SK-N-SH (cell line): ENCODE measurements at regions not wholly inside any gene's neighbourhood (a gene's known extent, or its start where the extent isn't known, plus 50 kb on each side); places are given as distances from the start of the nearest gene placed in this dataset.

Source experiments
- CTCF ChIA-PET: fragments of 300-600, 350-600 bp; formaldehyde crosslinking; extraction: SDS; loops from one replicate; lab custom pipeline; 2021; lab: Yijun Ruan, JAX
- POLR2A ChIA-PET: fragments of 350-600 bp; sonication (Branson Sonifier 250); formaldehyde crosslinking; extraction: SDS; loops from one replicate; lab custom pipeline; 2020; ENCODE audit warnings: antibody characterized with exemption, inconsistent platforms; lab: Yijun Ruan, JAX
- DNase-seq: peaks from one replicate; pipeline ENCODE4 v3.0.0; 2012
- H2AFZ ChIP-seq: fragments of 200-600 bp; sonication (generic); 2 replicates; pipeline ENCODE4 v1.8.1; 2016; ENCODE audit warnings: antibody characterized with exemption, mild to moderate bottlenecking, low read depth
- H3F3A ChIP-seq: fragments of 200-600 bp; sonication (generic); replicated peaks from 2 replicates; pipeline ENCODE3; 2016; ENCODE audit warnings: antibody characterized with exemption, mild to moderate bottlenecking; ENCODE audit not compliant: insufficient read depth
- H3K27ac ChIP-seq, 2 experiments: fragments of 200-500 bp in 1 of 2; fragments of 200-600 bp in 1 of 2; sonication (Bioruptor generic) in 1 of 2; sonication (generic), shearing (Covaris generic) in 1 of 2; 2 replicates each; pipeline versions ENCODE4 v1.5.1 to v1.6.1; 2014 to 2016; ENCODE audit warnings: low read depth in 2 of 2, inconsistent platforms in 1 of 2, low read length in 1 of 2, mild to moderate bottlenecking in 1 of 2, mixed read lengths in 1 of 2
- H3K27me3 ChIP-seq: fragments of 200-600 bp; sonication (generic), shearing (Covaris generic); 2 replicates; pipeline ENCODE4 v1.6.1; 2016; ENCODE audit warnings: mixed run types; ENCODE audit not compliant: insufficient read depth
- H3K36me3 ChIP-seq, 2 experiments: fragments of 200-500 bp in 1 of 2; fragments of 200-600 bp in 1 of 2; sonication (Bioruptor generic) in 1 of 2; sonication (generic) in 1 of 2; replicated peaks in 1 of 2; 2 replicates each; pipeline versions ENCODE3 to v1.5.1; 2014 to 2016; ENCODE audit warnings: low read length in 1 of 2, mild to moderate bottlenecking in 1 of 2; ENCODE audit not compliant: insufficient read depth in 2 of 2, control insufficient read depth in 1 of 2
- H3K4me1 ChIP-seq, 2 experiments: fragments of 200-500 bp in 1 of 2; fragments of 200-600 bp in 1 of 2; sonication (Bioruptor generic) in 1 of 2; sonication (generic), shearing (Covaris generic) in 1 of 2; 2 replicates each; pipeline versions ENCODE4 v1.5.1 to v1.6.1; 2014 to 2016; ENCODE audit warnings: low read depth in 1 of 2, low read length in 1 of 2, mixed run types in 1 of 2; ENCODE audit not compliant: insufficient read depth in 2 of 2, control insufficient read depth in 1 of 2
- H3K4me2 ChIP-seq: fragments of 200-600 bp; sonication (generic), shearing (Covaris generic); 2 replicates; pipeline ENCODE4 v1.6.1; 2017; ENCODE audit warnings: mixed run types
- H3K4me3 ChIP-seq, 2 experiments: fragments of 200-500 bp in 1 of 2; fragments of 200-600 bp in 1 of 2; sonication (Bioruptor generic) in 1 of 2; sonication (generic), shearing (Covaris generic) in 1 of 2; 2 replicates each; pipeline versions ENCODE4 v1.5.1 to v1.8.1; 2014 to 2016; ENCODE audit warnings: low read depth in 2 of 2, inconsistent platforms in 1 of 2, low read length in 1 of 2, mild to moderate bottlenecking in 1 of 2, mixed read lengths in 1 of 2, moderate library complexity in 1 of 2
- H3K79me2 ChIP-seq: fragments of 200-600 bp; sonication (generic); 2 replicates; pipeline ENCODE4 v1.8.1; 2017; ENCODE audit warnings: mild to moderate bottlenecking; ENCODE audit not compliant: insufficient read depth
- H3K9ac ChIP-seq: fragments of 200-600 bp; sonication (generic); 2 replicates; pipeline ENCODE4 v1.6.1; 2017; ENCODE audit warnings: mixed run types
- H3K9me2 ChIP-seq: fragments of 200-600 bp; sonication (generic); 2 replicates; pipeline ENCODE4 v1.6.1; 2017; ENCODE audit warnings: mixed run types
- H3K9me3 ChIP-seq: fragments of 200-600 bp; sonication (generic); 2 replicates; pipeline ENCODE4 v1.6.1; 2017; ENCODE audit warnings: mixed run types, mild to moderate bottlenecking, moderate library complexity
- H4K20me1 ChIP-seq: fragments of 200-600 bp; sonication (generic); 2 replicates; pipeline ENCODE4 v1.6.1; 2017; ENCODE audit warnings: mild to moderate bottlenecking, mixed run types; ENCODE audit not compliant: insufficient read depth
- CHD2 ChIP-seq: fragments of 150-350 bp; IDR thresholded peaks from 2 replicates; pipeline ENCODE4 v1.6.1; 2018; ENCODE audit warnings: low read length; ENCODE audit not compliant: partially characterized antibody
- CTCF ChIP-seq: fragments of 200-600 bp; sonication (generic); IDR thresholded peaks from 2 replicates; pipeline ENCODE4 v1.6.1; 2017; ENCODE audit warnings: antibody characterized with exemption, mild to moderate bottlenecking, moderate library complexity
- FOXJ3 ChIP-seq: sonication (generic); formaldehyde crosslinking; IDR thresholded peaks from 2 replicates; pipeline ENCODE4 v1.5.1; 2020; ENCODE audit warnings: mild to moderate bottlenecking, missing genetic modification reagents
- GABPA ChIP-seq: IDR thresholded peaks from 2 replicates; pipeline ENCODE4 v1.4.0; 2012; ENCODE audit warnings: low read depth, mild to moderate bottlenecking
- JUND ChIP-seq: IDR thresholded peaks from 2 replicates; pipeline ENCODE4 v1.4.0; 2012
- MAX ChIP-seq: IDR thresholded peaks from 2 replicates; pipeline ENCODE4 v1.4.0; 2012; ENCODE audit warnings: low read depth
- MEF2A ChIP-seq: IDR thresholded peaks from 2 replicates; pipeline ENCODE4 v1.4.0; 2012; ENCODE audit warnings: low read depth, borderline replicate concordance
- NFIC ChIP-seq: IDR thresholded peaks from 2 replicates; pipeline ENCODE4 v1.4.0; 2012; ENCODE audit warnings: borderline replicate concordance
- NRF1 ChIP-seq: IDR thresholded peaks from 2 replicates; pipeline ENCODE4 v1.6.1; 2012; ENCODE audit warnings: low read depth, mild to moderate bottlenecking, low read length
- POLR2AphosphoS5 ChIP-seq: IDR thresholded peaks from 2 replicates; pipeline ENCODE4 v1.6.1; 2012; ENCODE audit warnings: low read depth, low read length
- RAD21 ChIP-seq: IDR thresholded peaks from 2 replicates; pipeline ENCODE4 v1.6.1; 2012; ENCODE audit warnings: mild to moderate bottlenecking, low read length
- RCOR1 ChIP-seq: fragments of 150-350 bp; IDR thresholded peaks from 2 replicates; pipeline ENCODE4 v1.6.1; 2017; ENCODE audit warnings: antibody characterized with exemption, low read length
- RFX5 ChIP-seq: IDR thresholded peaks from 2 replicates; pipeline ENCODE4 v1.6.1; 2012; ENCODE audit warnings: mild to moderate bottlenecking, improper control_type of control experiment, low read length
- SMC3 ChIP-seq: IDR thresholded peaks from 2 replicates; pipeline ENCODE4 v1.6.1; 2012; ENCODE audit warnings: low read depth, low read length, improper control_type of control experiment
- USF1 ChIP-seq: IDR thresholded peaks from 2 replicates; pipeline ENCODE4 v1.4.0; 2012; ENCODE audit warnings: low read depth, borderline replicate concordance
- WGBS: methylation state at CpG from one replicate; pipeline ENCODE4 v1.1.6; 2017; ENCODE audit warnings: low lambda C conversion rate; 5-methylcytosine and 5-hydroxymethylcytosine counted together
- TF ChIP-seq, protein P1 (sequence below): IDR thresholded peaks from 2 replicates; pipeline ENCODE4 v1.6.1; 2012; ENCODE audit warnings: mild to moderate bottlenecking, low read depth, low read length, moderate library complexity
- TF ChIP-seq, protein P2 (sequence below): fragments of 150-350 bp; IDR thresholded peaks from 2 replicates; pipeline ENCODE4 v1.6.1; 2016; ENCODE audit warnings: mild to moderate bottlenecking, low read depth, low read length
- TF ChIP-seq, protein P3 (sequence below): fragments of 150-350 bp; IDR thresholded peaks from 2 replicates; pipeline ENCODE4 v1.6.1; 2017; ENCODE audit warnings: antibody characterized with exemption, low read length, low read depth, borderline replicate concordance

GRCh38 chr1:90778486-90778885, 61.4 kb upstream of the BARHL2 start (continued):
- TF ChIP-seq, protein P1, sequence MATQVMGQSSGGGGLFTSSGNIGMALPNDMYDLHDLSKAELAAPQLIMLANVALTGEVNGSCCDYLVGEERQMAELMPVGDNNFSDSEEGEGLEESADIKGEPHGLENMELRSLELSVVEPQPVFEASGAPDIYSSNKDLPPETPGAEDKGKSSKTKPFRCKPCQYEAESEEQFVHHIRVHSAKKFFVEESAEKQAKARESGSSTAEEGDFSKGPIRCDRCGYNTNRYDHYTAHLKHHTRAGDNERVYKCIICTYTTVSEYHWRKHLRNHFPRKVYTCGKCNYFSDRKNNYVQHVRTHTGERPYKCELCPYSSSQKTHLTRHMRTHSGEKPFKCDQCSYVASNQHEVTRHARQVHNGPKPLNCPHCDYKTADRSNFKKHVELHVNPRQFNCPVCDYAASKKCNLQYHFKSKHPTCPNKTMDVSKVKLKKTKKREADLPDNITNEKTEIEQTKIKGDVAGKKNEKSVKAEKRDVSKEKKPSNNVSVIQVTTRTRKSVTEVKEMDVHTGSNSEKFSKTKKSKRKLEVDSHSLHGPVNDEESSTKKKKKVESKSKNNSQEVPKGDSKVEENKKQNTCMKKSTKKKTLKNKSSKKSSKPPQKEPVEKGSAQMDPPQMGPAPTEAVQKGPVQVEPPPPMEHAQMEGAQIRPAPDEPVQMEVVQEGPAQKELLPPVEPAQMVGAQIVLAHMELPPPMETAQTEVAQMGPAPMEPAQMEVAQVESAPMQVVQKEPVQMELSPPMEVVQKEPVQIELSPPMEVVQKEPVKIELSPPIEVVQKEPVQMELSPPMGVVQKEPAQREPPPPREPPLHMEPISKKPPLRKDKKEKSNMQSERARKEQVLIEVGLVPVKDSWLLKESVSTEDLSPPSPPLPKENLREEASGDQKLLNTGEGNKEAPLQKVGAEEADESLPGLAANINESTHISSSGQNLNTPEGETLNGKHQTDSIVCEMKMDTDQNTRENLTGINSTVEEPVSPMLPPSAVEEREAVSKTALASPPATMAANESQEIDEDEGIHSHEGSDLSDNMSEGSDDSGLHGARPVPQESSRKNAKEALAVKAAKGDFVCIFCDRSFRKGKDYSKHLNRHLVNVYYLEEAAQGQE, result no peak
- TF ChIP-seq MAX, result no peak
- no peak for TF ChIP-seq SMC3
- TF ChIP-seq, protein P2, sequence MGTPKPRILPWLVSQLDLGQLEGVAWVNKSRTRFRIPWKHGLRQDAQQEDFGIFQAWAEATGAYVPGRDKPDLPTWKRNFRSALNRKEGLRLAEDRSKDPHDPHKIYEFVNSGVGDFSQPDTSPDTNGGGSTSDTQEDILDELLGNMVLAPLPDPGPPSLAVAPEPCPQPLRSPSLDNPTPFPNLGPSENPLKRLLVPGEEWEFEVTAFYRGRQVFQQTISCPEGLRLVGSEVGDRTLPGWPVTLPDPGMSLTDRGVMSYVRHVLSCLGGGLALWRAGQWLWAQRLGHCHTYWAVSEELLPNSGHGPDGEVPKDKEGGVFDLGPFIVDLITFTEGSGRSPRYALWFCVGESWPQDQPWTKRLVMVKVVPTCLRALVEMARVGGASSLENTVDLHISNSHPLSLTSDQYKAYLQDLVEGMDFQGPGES, result no peak

- Histone ChIP-seq H3K9me2 (no peaks in the 10 kb centered on the region), H3K27me3 (no peaks in the 10 kb centered on the region), H3K9ac (no peak overlapping the region), H2AFZ (no peak overlapping the region), H3K36me3 (no peaks in the 10 kb centered on the region), H3K4me2 (no peak overlapping the region), H3K4me3 (no peak overlapping the region), H3K79me2 (no peaks in the 10 kb centered on the region), H3K27ac (no peak overlapping the region), H3K9me3 (no peaks in the 10 kb centered on the region)
- CTCF ChIA-PET, result interaction anchor here (1.4 kb wide), 1 partner anchor 52 kb away, joined by 3 read pairs; no protein-coding TSS in a partner anchor
- 5% methylated on average over 3 of the region's 3 CpGs for whole genome bisulfite sequencing
- TF ChIP-seq MEF2A (no peak), RCOR1 (no peak), RAD21 (no peak), CHD2 (no peak), NFIC (no peak)
- TF ChIP-seq, all 33 proteins: peak for 0
- Histone ChIP-seq H4K20me1 (no peaks in the 10 kb centered on the region), H3F3A (no peaks in the 10 kb centered on the region), H3K4me1 (no peaks in the 10 kb centered on the region)
- no peak for DNase-seq
- POLR2A ChIA-PET, result no interaction called here
Measured at GRCh38 chr1:90773812-90774211, 56.7 kb upstream of the BARHL2 start.

GRCh38 chr1:90768826-90769225, 51.7 kb upstream of the BARHL2 start:
- WGBS, result 12% methylated on average over 2 of the region's 2 CpGs
- Histone ChIP-seq H3K79me2 (no peaks in the 10 kb centered on the region), H3K9me3 (no peaks in the 10 kb centered on the region), H3K27ac (no peak overlapping the region), H2AFZ (no peak overlapping the region), H3K9ac (no peak overlapping the region), H3K4me3 (no peak overlapping the region), H3K4me1 (no peaks in the 10 kb centered on the region), H3K36me3 (no peaks in the 10 kb centered on the region), H3F3A (no peaks in the 10 kb centered on the region), H4K20me1 (no peaks in the 10 kb centered on the region), H3K9me2 (no peaks in the 10 kb centered on the region), H3K27me3 (no peaks in the 10 kb centered on the region), H3K4me2 (no peak overlapping the region)
- DNase-seq, result no peak
- POLR2A ChIA-PET, result no interaction called here
- CTCF ChIA-PET, result interaction anchor here (1.9 kb wide), 1 partner anchor 47 kb away, joined by 6 read pairs; no protein-coding TSS in a partner anchor
- TF ChIP-seq RFX5, result no peak
- TF ChIP-seq MEF2A, result no peak
- no peak for TF ChIP-seq USF1
- no peak for TF ChIP-seq NRF1
- TF ChIP-seq POLR2AphosphoS5, result no peak
- TF ChIP-seq JUND, result no peak
- TF ChIP-seq FOXJ3, result no peak
- no peak for TF ChIP-seq SMC3
- no peak for TF ChIP-seq RCOR1
- TF ChIP-seq NFIC, result no peak
- TF ChIP-seq, protein P3, sequence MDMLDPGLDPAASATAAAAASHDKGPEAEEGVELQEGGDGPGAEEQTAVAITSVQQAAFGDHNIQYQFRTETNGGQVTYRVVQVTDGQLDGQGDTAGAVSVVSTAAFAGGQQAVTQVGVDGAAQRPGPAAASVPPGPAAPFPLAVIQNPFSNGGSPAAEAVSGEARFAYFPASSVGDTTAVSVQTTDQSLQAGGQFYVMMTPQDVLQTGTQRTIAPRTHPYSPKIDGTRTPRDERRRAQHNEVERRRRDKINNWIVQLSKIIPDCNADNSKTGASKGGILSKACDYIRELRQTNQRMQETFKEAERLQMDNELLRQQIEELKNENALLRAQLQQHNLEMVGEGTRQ, result no peak
- no peak for TF ChIP-seq GABPA
- TF ChIP-seq CTCF, result no peak
